ENCODE measurements at regions not wholly inside any gene's neighbourhood (a gene's known extent, or its start where the extent isn't known, plus 50 kb on each side); places are given as distances from the start of the nearest gene placed in this dataset.

- Histone ChIP-seq H3K27ac (ENCODE audit: insufficient read depth, low read length) (no peak overlapping the region), H2AFZ (ENCODE audit: low read length) (no peak overlapping the region), H3K9ac (ENCODE audit: insufficient read depth, low read length) (no peak overlapping the region), H3K4me2 (ENCODE audit: extremely low read depth, insufficient read depth, low read length) (no peak overlapping the region), H3K79me2 (ENCODE audit: control insufficient read depth, insufficient read depth, low read length) (no peaks in the 10 kb centered on the region), H3K9me3 (ENCODE audit: control insufficient read depth, insufficient read depth, low read depth, low read length) (no peaks in the 10 kb centered on the region), H3K4me1 (ENCODE audit: control insufficient read depth, extremely low read depth, insufficient read depth, low read length) (no peaks in the 10 kb centered on the region), H3K4me3 (replicated peaks in 1 of 4; ENCODE audit: control extremely low read depth in 1 of 4, insufficient read depth in 1 of 4, low read depth in 3 of 4, low read length in 4 of 4) (no peak overlapping the region), H3K36me3 (ENCODE audit: control insufficient read depth, insufficient read depth, low read length) (no peaks in the 10 kb centered on the region), H3K27me3 (ENCODE audit: control insufficient read depth, insufficient read depth, low read length) (no peaks in the 10 kb centered on the region), H4K20me1 (ENCODE audit: control insufficient read depth, extremely low read depth, insufficient read depth, low read length) (no peaks in the 10 kb centered on the region)
- DNase-seq (ENCODE audit: low read depth in 2 of 2) = no peak
- TF ChIP-seq EZH2 (IDR thresholded peaks at IDR 0.05; ENCODE audit: low read length, missing control alignments) (no peak), CTCF (conservative IDR thresholded peaks at IDR 0.05 in 1 of 2, IDR thresholded peaks at IDR 0.05 in 1 of 2; ENCODE audit: low read depth in 1 of 2, low read length in 2 of 2) (no peak)
These were observed 433.0 kb upstream of the REG3G start for GRCh38 chr2:78592491-78592890.

GRCh38 chr2:78601113-78601512, 424.4 kb upstream of the REG3G start:
- no peaks in the 10 kb centered on the region for H3K4me1 ChIP-seq (ENCODE audit: control insufficient read depth, extremely low read depth, insufficient read depth, low read length)
- TF ChIP-seq CTCF (conservative IDR thresholded peaks at IDR 0.05 in 1 of 2, IDR thresholded peaks at IDR 0.05 in 1 of 2; ENCODE audit: low read depth in 1 of 2, low read length in 2 of 2) (no peak), EZH2 (IDR thresholded peaks at IDR 0.05; ENCODE audit: low read length, missing control alignments) (no peak)
- H3K4me3 ChIP-seq (replicated peaks in 1 of 4; ENCODE audit: control extremely low read depth in 1 of 4, insufficient read depth in 1 of 4, low read depth in 3 of 4, low read length in 4 of 4) = no peak overlapping the region
- H3K36me3 ChIP-seq (ENCODE audit: control insufficient read depth, insufficient read depth, low read length) = no peaks in the 10 kb centered on the region
- no peak overlapping the region for H2AFZ ChIP-seq (ENCODE audit: low read length)
- H3K27me3 ChIP-seq (ENCODE audit: control insufficient read depth, insufficient read depth, low read length) = no peaks in the 10 kb centered on the region
- H3K79me2 ChIP-seq (ENCODE audit: control insufficient read depth, insufficient read depth, low read length) = no peaks in the 10 kb centered on the region
- H3K27ac ChIP-seq (ENCODE audit: insufficient read depth, low read length) = no peak overlapping the region
- H3K4me2 ChIP-seq (ENCODE audit: extremely low read depth, insufficient read depth, low read length) = no peak overlapping the region
- DNase-seq (ENCODE audit: low read depth in 2 of 2) = no peak
- H3K9me3 ChIP-seq (ENCODE audit: control insufficient read depth, insufficient read depth, low read depth, low read length) = no peaks in the 10 kb centered on the region
- no peak overlapping the region for H3K9ac ChIP-seq (ENCODE audit: insufficient read depth, low read length)
- H4K20me1 ChIP-seq (ENCODE audit: control insufficient read depth, extremely low read depth, insufficient read depth, low read length) = no peaks in the 10 kb centered on the region

- no peak overlapping the region for H2AFZ ChIP-seq (ENCODE audit: low read length)
- no peak for DNase-seq (ENCODE audit: low read depth in 2 of 2)
- no peaks in the 10 kb centered on the region for H3K79me2 ChIP-seq (ENCODE audit: control insufficient read depth, insufficient read depth, low read length)
- TF ChIP-seq EZH2 (IDR thresholded peaks at IDR 0.05; ENCODE audit: low read length, missing control alignments) = no peak
- TF ChIP-seq CTCF (conservative IDR thresholded peaks at IDR 0.05 in 1 of 2, IDR thresholded peaks at IDR 0.05 in 1 of 2; ENCODE audit: low read depth in 1 of 2, low read length in 2 of 2) = no peak
- no peaks in the 10 kb centered on the region for H4K20me1 ChIP-seq (ENCODE audit: control insufficient read depth, extremely low read depth, insufficient read depth, low read length)
- H3K27ac ChIP-seq (ENCODE audit: insufficient read depth, low read length) = no peak overlapping the region
- no peak overlapping the region for H3K4me2 ChIP-seq (ENCODE audit: extremely low read depth, insufficient read depth, low read length)
- H3K4me3 ChIP-seq (replicated peaks in 1 of 4; ENCODE audit: control extremely low read depth in 1 of 4, insufficient read depth in 1 of 4, low read depth in 3 of 4, low read length in 4 of 4) = no peak overlapping the region
- no peaks in the 10 kb centered on the region for H3K9me3 ChIP-seq (ENCODE audit: control insufficient read depth, insufficient read depth, low read depth, low read length)
- H3K4me1 ChIP-seq (ENCODE audit: control insufficient read depth, extremely low read depth, insufficient read depth, low read length) = no peaks in the 10 kb centered on the region
- H3K27me3 ChIP-seq (ENCODE audit: control insufficient read depth, insufficient read depth, low read length) = no peaks in the 10 kb centered on the region
- no peaks in the 10 kb centered on the region for H3K36me3 ChIP-seq (ENCODE audit: control insufficient read depth, insufficient read depth, low read length)
- H3K9ac ChIP-seq (ENCODE audit: insufficient read depth, low read length) = no peak overlapping the region
These were observed 422.6 kb upstream of the REG3G start for GRCh38 chr2:78602862-78603261.
